ENCODE measurements at regions not wholly inside any gene's neighbourhood (a gene's known extent, or its start where the extent isn't known, plus 50 kb on each side); places are given as distances from the start of the nearest gene placed in this dataset.
"Not testable (repeated sequence)": the region's sequence is repeated elsewhere in the genome, so short reads cannot be mapped to it uniquely, and the experiment has no call there.

GRCh38 chr2:111252436-111252835, 131.7 kb downstream of the BCL2L11 start:
- no peak for DNase-seq

- not testable (repeated sequence) for DNase-seq
Measured at GRCh38 chr2:111254916-111255315, 134.2 kb downstream of the BCL2L11 start.

- not testable (repeated sequence) for DNase-seq
Measured at GRCh38 chr2:111256628-111257027, 135.9 kb downstream of the BCL2L11 start.

- DNase-seq = not testable (repeated sequence)
Measured at GRCh38 chr2:111257607-111258006, 136.9 kb downstream of the BCL2L11 start.

- not testable (repeated sequence) for DNase-seq
Measured at GRCh38 chr2:111258318-111258717, 137.6 kb downstream of the BCL2L11 start.

- DNase-seq = not testable (repeated sequence)
Measured at GRCh38 chr2:111262627-111263379, 142.1 kb downstream of the BCL2L11 start.

GRCh38 chr2:111263380-111264017, 142.8 kb downstream of the BCL2L11 start:
- not testable (repeated sequence) for DNase-seq

GRCh38 chr2:111264956-111265355, 144.2 kb downstream of the BCL2L11 start:
- DNase-seq = not testable (repeated sequence)

- not testable (repeated sequence) for DNase-seq
Measured at GRCh38 chr2:111266556-111266955, 145.8 kb downstream of the BCL2L11 start.

- not testable (repeated sequence) for DNase-seq
Measured at GRCh38 chr2:111267038-111267437, 146.3 kb downstream of the BCL2L11 start.

- not testable (repeated sequence) for DNase-seq
Measured at GRCh38 chr2:111269761-111270323, 149.1 kb downstream of the BCL2L11 start.

- not testable (repeated sequence) for DNase-seq
Measured at GRCh38 chr2:111270569-111270968, 149.9 kb downstream of the BCL2L11 start.

- not testable (repeated sequence) for DNase-seq
Measured at GRCh38 chr2:111271647-111272304, 151.1 kb downstream of the BCL2L11 start.

GRCh38 chr2:111273007-111273406, 152.3 kb downstream of the BCL2L11 start:
- not testable (repeated sequence) for DNase-seq

- not testable (repeated sequence) for DNase-seq
Measured at GRCh38 chr2:111275047-111275853, 154.5 kb downstream of the BCL2L11 start.

- DNase-seq = not testable (repeated sequence)
Measured at GRCh38 chr2:111275854-111276171, 155.1 kb downstream of the BCL2L11 start.

- not testable (repeated sequence) for DNase-seq
Measured at GRCh38 chr2:111278133-111278532, 157.4 kb downstream of the BCL2L11 start.

GRCh38 chr2:111280709-111281286, 160.1 kb downstream of the BCL2L11 start:
- DNase-seq = not testable (repeated sequence)

GRCh38 chr2:111282162-111282561, 161.4 kb downstream of the BCL2L11 start:
- DNase-seq = not testable (repeated sequence)

- not testable (repeated sequence) for DNase-seq
Measured at GRCh38 chr2:111287646-111288568, 167.2 kb downstream of the BCL2L11 start.

GRCh38 chr2:111290370-111290769, 169.7 kb downstream of the BCL2L11 start:
- DNase-seq = not testable (repeated sequence)
